ENCODE measurements at regions not wholly inside any gene's neighbourhood (a gene's known extent, or its start where the extent isn't known, plus 50 kb on each side); places are given as distances from the start of the nearest gene placed in this dataset.

GRCh38 chr9:102087141-102087540, 348.7 kb upstream of the GRIN3A start:
- TF ChIP-seq EZH2 (optimal IDR thresholded peaks at IDR 0.05; ENCODE audit: low read depth, low read length) = no peak
- TF ChIP-seq EZH2phosphoT487 (IDR thresholded peaks at IDR 0.05; ENCODE audit: low read length) = no peak
- TF ChIP-seq CTCF (IDR thresholded peaks at IDR 0.05; ENCODE audit: low read length) = no peak
- H3K27me3 ChIP-seq (replicated peaks; ENCODE audit: insufficient read depth, low read length) = no peaks in the 10 kb centered on the region
- H3K4me2 ChIP-seq (ENCODE audit: low read depth, low read length) = no peak overlapping the region

GRCh38 chr9:102085548-102085947, 347.1 kb upstream of the GRIN3A start:
- no peak for DNase-seq
- no peak overlapping the region for H3K4me3 ChIP-seq (ENCODE audit: low read length)

More at GRCh38 chr9:102087141-102087540, 348.7 kb upstream of the GRIN3A start:
- no peak overlapping the region for H3K9ac ChIP-seq (ENCODE audit: low read length)
- no peaks in the 10 kb centered on the region for H3K9me2 ChIP-seq (replicated peaks; ENCODE audit: insufficient read depth, low read length)
- DNase-seq = no peak
- H3F3A ChIP-seq (ENCODE audit: insufficient read depth, low read length) = no peaks in the 10 kb centered on the region
- H3K4me1 ChIP-seq (ENCODE audit: low read length) = no peaks in the 10 kb centered on the region
- no peaks in the 10 kb centered on the region for H3K79me2 ChIP-seq (ENCODE audit: low read length)
- no peak overlapping the region for H3K4me3 ChIP-seq (ENCODE audit: low read length)
- H2AFZ ChIP-seq (ENCODE audit: low read length) = no peak overlapping the region
- H3K9me3 ChIP-seq (replicated peaks; ENCODE audit: insufficient read depth, low read length) = no peaks in the 10 kb centered on the region
- H3K36me3 ChIP-seq (replicated peaks; ENCODE audit: insufficient read depth, low read length) = no peaks in the 10 kb centered on the region
- no peaks in the 10 kb centered on the region for H4K20me1 ChIP-seq (ENCODE audit: insufficient read depth, low read length)
- H3K27ac ChIP-seq (ENCODE audit: low read length) = no peak overlapping the region

GRCh38 chr9:102072059-102072764, 333.8 kb upstream of the GRIN3A start:
- no peaks in the 10 kb centered on the region for H3K27me3 ChIP-seq (replicated peaks; ENCODE audit: insufficient read depth, low read length)
- H3K4me1 ChIP-seq (ENCODE audit: low read length) = no peaks in the 10 kb centered on the region
- H4K20me1 ChIP-seq (ENCODE audit: insufficient read depth, low read length) = no peaks in the 10 kb centered on the region
- H3K36me3 ChIP-seq (replicated peaks; ENCODE audit: insufficient read depth, low read length) = no peaks in the 10 kb centered on the region
- H2AFZ ChIP-seq (ENCODE audit: low read length) = no peak overlapping the region
- H3K4me3 ChIP-seq (ENCODE audit: low read length) = no peak overlapping the region
- TF ChIP-seq CTCF (IDR thresholded peaks at IDR 0.05; ENCODE audit: low read length) (no peak), EZH2 (optimal IDR thresholded peaks at IDR 0.05; ENCODE audit: low read depth, low read length) (no peak), EZH2phosphoT487 (IDR thresholded peaks at IDR 0.05; ENCODE audit: low read length) (no peak)
- H3K79me2 ChIP-seq (ENCODE audit: low read length) = no peaks in the 10 kb centered on the region
- H3K9ac ChIP-seq (ENCODE audit: low read length) = no peak overlapping the region
- H3K9me2 ChIP-seq (replicated peaks; ENCODE audit: insufficient read depth, low read length) = no peaks in the 10 kb centered on the region
- no peaks in the 10 kb centered on the region for H3K9me3 ChIP-seq (replicated peaks; ENCODE audit: insufficient read depth, low read length)
- no peaks in the 10 kb centered on the region for H3F3A ChIP-seq (ENCODE audit: insufficient read depth, low read length)
- H3K4me2 ChIP-seq (ENCODE audit: low read depth, low read length) = no peak overlapping the region
- DNase-seq = no peak
- H3K27ac ChIP-seq (ENCODE audit: low read length) = no peak overlapping the region

More at GRCh38 chr9:102085548-102085947, 347.1 kb upstream of the GRIN3A start:
- Histone ChIP-seq H2AFZ (ENCODE audit: low read length) (no peak overlapping the region), H3K27me3 (replicated peaks; ENCODE audit: insufficient read depth, low read length) (no peaks in the 10 kb centered on the region), H3K9ac (ENCODE audit: low read length) (no peak overlapping the region), H3K9me2 (replicated peaks; ENCODE audit: insufficient read depth, low read length) (no peaks in the 10 kb centered on the region), H3K4me2 (ENCODE audit: low read depth, low read length) (no peak overlapping the region), H4K20me1 (ENCODE audit: insufficient read depth, low read length) (no peaks in the 10 kb centered on the region), H3K79me2 (ENCODE audit: low read length) (no peaks in the 10 kb centered on the region), H3K27ac (ENCODE audit: low read length) (no peak overlapping the region), H3K36me3 (replicated peaks; ENCODE audit: insufficient read depth, low read length) (no peaks in the 10 kb centered on the region), H3K4me1 (ENCODE audit: low read length) (no peaks in the 10 kb centered on the region), H3K9me3 (replicated peaks; ENCODE audit: insufficient read depth, low read length) (no peaks in the 10 kb centered on the region), H3F3A (ENCODE audit: insufficient read depth, low read length) (no peaks in the 10 kb centered on the region)
- no peak for TF ChIP-seq EZH2phosphoT487 (IDR thresholded peaks at IDR 0.05; ENCODE audit: low read length)
- no peak for TF ChIP-seq CTCF (IDR thresholded peaks at IDR 0.05; ENCODE audit: low read length)
- no peak for TF ChIP-seq EZH2 (optimal IDR thresholded peaks at IDR 0.05; ENCODE audit: low read depth, low read length)
